Lung (tissue), 11 donors: ENCODE measurements at regions not wholly inside any gene's neighbourhood (a gene's known extent, or its start where the extent isn't known, plus 50 kb on each side); places are given as distances from the start of the nearest gene placed in this dataset.

Source experiments
- ATAC-seq: fragments of 200-7000 bp; cut with Tn5 transposase; one replicate; pipeline ENCODE4 v1.9.1; 2020; ENCODE audit warnings: moderate number of reproducible peaks; ENCODE audit not compliant: insufficient read depth, low FRiP score
- DNase-seq, 3 donors: peaks; one replicate each; pipeline ENCODE4 v3.0.0-alpha.2; 2013 to 2017
- H3K27ac ChIP-seq, 2 donors: one replicate each; pipeline ENCODE4 v1.5.1; 2013; ENCODE audit warnings: mild to moderate bottlenecking in 2 of 2, moderate library complexity in 2 of 2, control low read depth in 1 of 2, inconsistent platforms in 1 of 2, low read depth in 1 of 2, low read length in 1 of 2
- H3K27me3 ChIP-seq, 3 donors: one replicate each; pipeline ENCODE4 v1.5.1; 2013; ENCODE audit warnings: low read length in 2 of 3; ENCODE audit not compliant: control insufficient read depth in 3 of 3, insufficient read depth in 3 of 3
- H3K36me3 ChIP-seq, 4 donors: one replicate each; pipeline ENCODE4 v1.5.1; 2013; ENCODE audit warnings: low read length in 4 of 4, mild to moderate bottlenecking in 1 of 4, moderate library complexity in 1 of 4; ENCODE audit not compliant: control insufficient read depth in 4 of 4, insufficient read depth in 4 of 4
- H3K4me1 ChIP-seq, 5 donors: one replicate each; pipeline ENCODE4 v1.5.1; 2013; ENCODE audit warnings: low read length in 5 of 5, mild to moderate bottlenecking in 2 of 5, moderate library complexity in 1 of 5; ENCODE audit not compliant: control insufficient read depth in 5 of 5, insufficient read depth in 5 of 5
- H3K4me3 ChIP-seq: one replicate; pipeline ENCODE4 v1.5.1; 2013; ENCODE audit warnings: mild to moderate bottlenecking, control low read depth, moderate library complexity
- H3K9ac ChIP-seq, 2 donors: one replicate each; pipeline ENCODE4 v1.5.1; 2013; ENCODE audit warnings: low read length in 2 of 2, control low read depth in 1 of 2; ENCODE audit not compliant: insufficient read depth in 1 of 2
- H3K9me3 ChIP-seq, 4 donors: one replicate each; pipeline ENCODE4 v1.5.1; 2013; ENCODE audit warnings: low read length in 3 of 4, mild to moderate bottlenecking in 1 of 4, moderate library complexity in 1 of 4; ENCODE audit not compliant: control insufficient read depth in 4 of 4, insufficient read depth in 3 of 4
- CTCF ChIP-seq: IDR thresholded peaks from 2 replicates; pipeline ENCODE4 v1.5.1; 2012; ENCODE audit warnings: mild to moderate bottlenecking; ENCODE audit errors: control extremely low read depth, extremely low read depth
- WGBS, 2 donors: extraction: QIAGEN DNeasy Blood & Tissue Kit; methylation state at CpG; one replicate each; pipeline ENCODE4 v1.1.7; 2013; 5-methylcytosine and 5-hydroxymethylcytosine counted together
- donor health status: control.
- donor health status: control.
- donor health status: Bipolar disorder and iron deficiency.
- donor health status: healthy.
- donor health status: DM: yes; HTN: yes; CAD: no.

GRCh38 chr4:36394352-36394903, 113.0 kb downstream of the DTHD1 start:
- no peak for ATAC-seq
- Histone ChIP-seq H3K9me3 (no peaks in the 10 kb centered on the region), H3K4me1 (peaks cover 0 to 4% (median 0%) of the 10 kb centered on the region in 5 donors), H3K27ac (no peak overlapping the region), H3K9ac (no peak overlapping the region), H3K36me3 (no peaks in the 10 kb centered on the region), H3K27me3 (no peaks in the 10 kb centered on the region), H3K4me3 (no peak overlapping the region)
- TF ChIP-seq CTCF: no peak
- 77 to 91% methylated on average over 5 of the region's 5 CpGs for WGBS, 2 donors
- no peak for DNase-seq

DNA sequence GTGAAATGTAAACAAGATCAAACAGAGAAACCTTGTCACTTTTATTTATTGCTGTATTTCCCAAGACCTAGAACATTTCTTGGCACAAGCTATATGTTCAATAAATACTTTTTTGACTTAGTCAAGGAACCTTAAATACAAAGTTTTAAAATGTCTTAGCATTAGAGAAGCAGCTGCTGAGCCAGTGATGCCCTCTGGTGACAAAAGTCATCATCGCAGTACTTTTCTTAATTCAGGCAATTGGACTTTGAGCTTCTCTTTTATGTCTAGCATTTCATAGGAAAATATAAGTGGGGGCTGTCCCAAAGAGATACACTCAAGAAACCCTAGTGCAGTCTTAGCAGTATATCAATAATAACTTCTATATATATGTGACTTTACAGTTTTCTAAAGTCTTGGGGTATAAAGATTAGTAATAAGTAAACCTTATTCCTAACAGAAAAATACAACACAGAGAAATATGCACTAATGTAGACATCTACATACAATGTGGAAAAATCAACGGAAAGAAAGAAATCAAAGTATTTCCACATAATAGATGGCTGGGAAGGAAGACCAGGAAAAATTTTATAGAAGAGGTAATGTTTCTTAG, 118.4 kb downstream of the DTHD1 start:
- no peak overlapping the region for H3K27ac ChIP-seq
- peaks cover 0 to 4% (median 0%) of the 10 kb centered on the region in 5 donors for H3K4me1 ChIP-seq
- WGBS, 2 donors: 36 to 43% methylated on average over 2 of the region's 2 CpGs
- no peaks in the 10 kb centered on the region for H3K9me3 ChIP-seq
- no peak overlapping the region for H3K9ac ChIP-seq
- H3K27me3 ChIP-seq: no peaks in the 10 kb centered on the region
- H3K36me3 ChIP-seq: no peaks in the 10 kb centered on the region
- peak in 2 of 3 donors; percentile 16 to 51 for DNase-seq
- H3K4me3 ChIP-seq: no peak overlapping the region
- no peak for ATAC-seq
- peak; percentile 34 for TF ChIP-seq CTCF

DNA sequence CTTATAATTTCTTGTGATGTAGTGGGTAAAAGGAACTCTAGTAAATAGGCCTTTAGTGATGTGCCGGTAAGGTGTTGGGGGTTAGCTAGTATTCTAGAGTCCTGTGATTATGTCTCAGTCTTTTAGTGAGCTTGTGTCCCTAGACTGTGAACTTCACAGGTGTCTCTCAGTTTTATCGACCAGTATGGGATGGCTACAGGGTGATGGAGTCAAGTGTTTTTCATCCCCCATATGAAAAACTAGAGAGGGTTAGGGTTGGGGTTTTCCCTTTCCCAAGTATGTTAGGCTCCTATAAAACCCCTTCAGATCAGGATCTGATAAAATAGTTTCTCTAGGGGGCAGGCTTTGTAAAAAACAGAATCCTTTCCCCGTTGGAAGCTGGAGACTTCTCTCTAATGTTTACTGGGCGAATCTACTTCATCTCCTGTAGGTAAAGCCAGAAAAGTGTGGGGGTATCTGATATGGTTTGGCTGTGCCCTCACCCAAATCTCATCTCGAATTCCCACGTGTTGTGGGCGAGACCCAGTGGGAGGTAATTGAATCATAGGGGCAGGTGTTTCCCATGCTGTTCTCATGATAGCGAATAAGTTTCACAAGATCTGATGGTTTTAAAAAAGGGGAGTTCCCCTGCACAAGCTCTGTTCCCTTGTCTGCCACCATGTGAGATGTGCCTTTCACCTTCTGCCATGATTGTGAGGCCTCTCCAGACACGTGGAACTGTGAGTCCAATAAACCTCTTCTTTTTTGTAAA, 120.8 kb downstream of the DTHD1 start:
- 85 to 90% methylated on average over 9 of the region's 9 CpGs for WGBS, 2 donors
- TF ChIP-seq CTCF: no peak
- no peaks in the 10 kb centered on the region for H3K27me3 ChIP-seq
- H3K9me3 ChIP-seq: no peaks in the 10 kb centered on the region
- no peak for DNase-seq
- ATAC-seq: no peak
- no peak overlapping the region for H3K9ac ChIP-seq
- H3K4me3 ChIP-seq: no peak overlapping the region
- peaks cover 0 to 4% (median 0%) of the 10 kb centered on the region in 5 donors for H3K4me1 ChIP-seq
- H3K36me3 ChIP-seq: no peaks in the 10 kb centered on the region
- no peak overlapping the region for H3K27ac ChIP-seq
